NT2/D1 (cell line): ENCODE measurements at regions not wholly inside any gene's neighbourhood (a gene's known extent, or its start where the extent isn't known, plus 50 kb on each side); places are given as distances from the start of the nearest gene placed in this dataset.

Source experiments
- DNase-seq: peaks from one replicate; pipeline ENCODE4 v3.0.0-alpha.2; 2011; ENCODE audit warnings: low read depth, low spot score
- H3K27me3 ChIP-seq: 2 replicates; pipeline ENCODE4 v1.6.0; 2011; ENCODE audit warnings: mild to moderate bottlenecking; ENCODE audit not compliant: insufficient read length, insufficient read depth
- H3K36me3 ChIP-seq: 2 replicates; pipeline ENCODE4 v1.6.1; 2011; ENCODE audit warnings: mild to moderate bottlenecking, low read length, mixed read lengths; ENCODE audit not compliant: insufficient read depth, insufficient read length
- H3K4me1 ChIP-seq: 2 replicates; pipeline ENCODE4 v1.5.1; 2011; ENCODE audit not compliant: insufficient read depth, insufficient read length
- H3K4me3 ChIP-seq: 2 replicates; pipeline ENCODE4 v1.5.1; 2011; ENCODE audit warnings: low read depth; ENCODE audit not compliant: insufficient read length
- H3K9ac ChIP-seq: 2 replicates; pipeline ENCODE4 v1.6.0; 2011; ENCODE audit warnings: low read depth; ENCODE audit not compliant: insufficient read length
- H3K9me3 ChIP-seq: 2 replicates; pipeline ENCODE4 v1.5.1; 2011; ENCODE audit warnings: mild to moderate bottlenecking, low read length; ENCODE audit not compliant: insufficient read depth
- SUZ12 ChIP-seq: IDR thresholded peaks from 2 replicates; pipeline ENCODE4 v1.6.1; 2011; ENCODE audit not compliant: insufficient read length, insufficient read depth; ENCODE audit errors: extremely low read depth
- YY1 ChIP-seq: IDR thresholded peaks from 2 replicates; pipeline ENCODE4 v1.6.1; 2011; ENCODE audit not compliant: insufficient read length, insufficient read depth
- ZNF274 ChIP-seq: IDR thresholded peaks from 2 replicates; pipeline ENCODE4 v1.6.1; 2011; ENCODE audit warnings: mild to moderate bottlenecking, low read depth, low read length

GRCh38 chr3:28800203-28800602, 451.6 kb upstream of the AZI2 start:
- no peak overlapping the region for H3K4me3 ChIP-seq
- H3K4me1 ChIP-seq, result no peaks in the 10 kb centered on the region
- no peaks in the 10 kb centered on the region for H3K36me3 ChIP-seq
- H3K27me3 ChIP-seq, result no peaks in the 10 kb centered on the region
- no peaks in the 10 kb centered on the region for H3K9me3 ChIP-seq
- no peak overlapping the region for H3K9ac ChIP-seq
- TF ChIP-seq ZNF274, result no peak
- TF ChIP-seq SUZ12, result no peak
- no peak for TF ChIP-seq YY1
- DNase-seq, result no peak

GRCh38 chr3:28808068-28808467, 459.4 kb upstream of the AZI2 start:
- Histone ChIP-seq H3K36me3 (no peaks in the 10 kb centered on the region), H3K9me3 (no peaks in the 10 kb centered on the region), H3K4me1 (no peaks in the 10 kb centered on the region), H3K9ac (no peak overlapping the region), H3K27me3 (no peaks in the 10 kb centered on the region), H3K4me3 (no peak overlapping the region)
- TF ChIP-seq SUZ12 (no peak), ZNF274 (no peak)
- no peak for DNase-seq

- no peaks in the 10 kb centered on the region for H3K36me3 ChIP-seq
- H3K27me3 ChIP-seq, result no peaks in the 10 kb centered on the region
- no peaks in the 10 kb centered on the region for H3K9me3 ChIP-seq
- no peak for DNase-seq
- TF ChIP-seq ZNF274 (no peak), YY1 (no peak), SUZ12 (no peak)
- H3K4me3 ChIP-seq, result no peak overlapping the region
- no peaks in the 10 kb centered on the region for H3K4me1 ChIP-seq
- no peak overlapping the region for H3K9ac ChIP-seq
Measured at GRCh38 chr3:28816017-28816416, 464.9 kb upstream of the RBMS3 start.

- no peaks in the 10 kb centered on the region for H3K9me3 ChIP-seq
- no peak overlapping the region for H3K9ac ChIP-seq
- no peak for DNase-seq
Measured at GRCh38 chr3:28824316-28824715, 456.6 kb upstream of the RBMS3 start.

GRCh38 chr3:28826840-28827239, 454.0 kb upstream of the RBMS3 start:
- Histone ChIP-seq H3K4me3 (no peak overlapping the region), H3K4me1 (no peaks in the 10 kb centered on the region), H3K9me3 (no peaks in the 10 kb centered on the region), H3K36me3 (no peaks in the 10 kb centered on the region), H3K9ac (no peak overlapping the region), H3K27me3 (no peaks in the 10 kb centered on the region)
- DNase-seq, result no peak
- TF ChIP-seq YY1 (no peak), ZNF274 (no peak)

More at GRCh38 chr3:28824316-28824715, 456.6 kb upstream of the RBMS3 start:
- no peak for TF ChIP-seq ZNF274
- no peak for TF ChIP-seq YY1
- TF ChIP-seq SUZ12, result no peak
- Histone ChIP-seq H3K27me3 (no peaks in the 10 kb centered on the region), H3K4me3 (no peak overlapping the region), H3K4me1 (no peaks in the 10 kb centered on the region), H3K36me3 (no peaks in the 10 kb centered on the region)

- Histone ChIP-seq H3K9me3 (no peaks in the 10 kb centered on the region), H3K9ac (no peak overlapping the region), H3K4me3 (no peak overlapping the region), H3K36me3 (no peaks in the 10 kb centered on the region), H3K4me1 (no peaks in the 10 kb centered on the region), H3K27me3 (no peaks in the 10 kb centered on the region)
- no peak for TF ChIP-seq ZNF274
- TF ChIP-seq SUZ12, result no peak
- TF ChIP-seq YY1, result no peak
- no peak for DNase-seq
Measured at GRCh38 chr3:28835249-28835648, 445.6 kb upstream of the RBMS3 start.

GRCh38 chr3:28835751-28836150, 445.1 kb upstream of the RBMS3 start:
- DNase-seq, result no peak
- Histone ChIP-seq H3K4me3 (no peak overlapping the region), H3K36me3 (no peaks in the 10 kb centered on the region), H3K9ac (no peak overlapping the region), H3K27me3 (no peaks in the 10 kb centered on the region), H3K9me3 (no peaks in the 10 kb centered on the region), H3K4me1 (no peaks in the 10 kb centered on the region)
- TF ChIP-seq YY1 (no peak), SUZ12 (no peak), ZNF274 (no peak)

- Histone ChIP-seq H3K4me3 (no peak overlapping the region), H3K36me3 (no peaks in the 10 kb centered on the region), H3K27me3 (no peaks in the 10 kb centered on the region), H3K4me1 (no peaks in the 10 kb centered on the region), H3K9me3 (no peaks in the 10 kb centered on the region), H3K9ac (no peak overlapping the region)
- TF ChIP-seq ZNF274, result no peak
- no peak for TF ChIP-seq YY1
- TF ChIP-seq SUZ12, result no peak
- no peak for DNase-seq
Measured at GRCh38 chr3:28836199-28836598, 444.7 kb upstream of the RBMS3 start.
